H1 (cell line): ENCODE measurements at regions not wholly inside any gene's neighbourhood (a gene's known extent, or its start where the extent isn't known, plus 50 kb on each side); places are given as distances from the start of the nearest gene placed in this dataset.

ENCODE experiments used
- CTCF ChIA-PET: fragments of 300-600 bp; sonication (Branson Sonifier 250); formaldehyde crosslinking; loops from one replicate; lab custom pipeline; 2021; ENCODE audit not compliant: partially characterized antibody; lab: Charles Lee
- POLR2A ChIA-PET: fragments of 300-600 bp; sonication (Branson Sonifier 250); formaldehyde crosslinking; loops from one replicate; lab custom pipeline; 2021; ENCODE audit warnings: inconsistent platforms; ENCODE audit not compliant: partially characterized antibody; lab: Charles Lee
- DNase-seq, 2 experiments: peaks; one replicate each; pipeline versions ENCODE4 v3.0.0 to v3.0.0-alpha.2; 2010 to 2022; ENCODE audit warnings: low spot score in 2 of 2, low read depth in 1 of 2, mixed read lengths in 1 of 2
- FAIRE-seq: peaks from 2 replicates; lab custom pipeline; 2011; peaks lifted over from hg19 to GRCh38; lab: Jason Lieb, UNC
- H2AFZ ChIP-seq: 2 replicates; pipeline ENCODE4 v1.8.1; 2012; ENCODE audit warnings: low read length, inconsistent platforms
- H2AK5ac ChIP-seq: 2 replicates; pipeline ENCODE4 v1.6.1; 2013; ENCODE audit warnings: low read depth, low read length
- H2BK120ac ChIP-seq: replicated peaks from 2 replicates; pipeline ENCODE3; 2013; ENCODE audit warnings: low read depth, low read length, inconsistent platforms
- H2BK12ac ChIP-seq: 2 replicates; pipeline ENCODE4 v1.6.1; 2013; ENCODE audit warnings: low read depth, low read length
- H2BK15ac ChIP-seq: 2 replicates; pipeline ENCODE4 v1.6.1; 2013; ENCODE audit warnings: low read length
- H2BK20ac ChIP-seq: 2 replicates; pipeline ENCODE4 v1.6.1; 2013; ENCODE audit warnings: low read length
- H2BK5ac ChIP-seq: 2 replicates; pipeline ENCODE4 v1.6.1; 2013; ENCODE audit warnings: low read depth, low read length
- H3K14ac ChIP-seq: 2 replicates; pipeline ENCODE4 v1.6.1; 2013; ENCODE audit warnings: inconsistent platforms; ENCODE audit not compliant: insufficient read length
- H3K18ac ChIP-seq: 2 replicates; pipeline ENCODE4 v1.6.1; 2013; ENCODE audit warnings: low read length; ENCODE audit errors: extremely low read depth
- H3K23ac ChIP-seq: 2 replicates; pipeline ENCODE4 v1.6.1; 2013; ENCODE audit warnings: inconsistent platforms; ENCODE audit not compliant: insufficient read length
- H3K23me2 ChIP-seq: 2 replicates; pipeline ENCODE4 v1.6.1; 2013; ENCODE audit warnings: low read depth, low read length
- H3K27ac ChIP-seq: 2 replicates; pipeline ENCODE4 v1.6.1; 2011; ENCODE audit warnings: low read depth, low read length, inconsistent platforms
- H3K27me3 ChIP-seq, 4 experiments: replicated peaks in 1 of 4; 1 replicate in 1 of 4; 2 replicates in 3 of 4; pipeline versions ENCODE4 v1.6.1 to v1.8.1; 2011 to 2013; ENCODE audit warnings: low read length in 3 of 4, mild to moderate bottlenecking in 3 of 4, inconsistent platforms in 2 of 4, mixed read lengths in 2 of 4, moderate library complexity in 1 of 4; ENCODE audit not compliant: control insufficient read depth in 3 of 4, insufficient read depth in 3 of 4; ENCODE audit errors: extremely low read depth in 1 of 4
- H3K36me3 ChIP-seq, 4 experiments: 2 replicates each; pipeline versions ENCODE4 v1.6.1 to v1.8.1; 2011 to 2013; ENCODE audit warnings: mild to moderate bottlenecking in 4 of 4, low read length in 3 of 4, moderate library complexity in 2 of 4, control low read depth in 1 of 4, inconsistent platforms in 1 of 4; ENCODE audit not compliant: insufficient read depth in 4 of 4, control insufficient read depth in 2 of 4
- H3K4ac ChIP-seq: replicated peaks from 2 replicates; pipeline ENCODE3; 2013; ENCODE audit warnings: low read length, low read depth, mixed read lengths, inconsistent platforms; ENCODE audit not compliant: insufficient read length
- H3K4me1 ChIP-seq, 4 experiments: replicated peaks in 1 of 4; 1 replicate in 1 of 4; 2 replicates in 3 of 4; pipeline versions ENCODE4 v1.6.1 to v1.8.1; 2011 to 2013; ENCODE audit warnings: low read length in 3 of 4, inconsistent platforms in 2 of 4, mixed read lengths in 1 of 4; ENCODE audit not compliant: insufficient read depth in 4 of 4, control insufficient read depth in 3 of 4
- H3K4me2 ChIP-seq, 2 experiments: 2 replicates each; pipeline versions ENCODE4 v1.6.1 to v1.8.1; 2011 to 2013; ENCODE audit warnings: low read depth in 2 of 2, low read length in 2 of 2, control low read depth in 1 of 2, inconsistent platforms in 1 of 2, mild to moderate bottlenecking in 1 of 2; ENCODE audit not compliant: insufficient read depth in 1 of 2
- H3K4me3 ChIP-seq, 4 experiments: fragments of 200-600, 300-600 bp in 1 of 4; sonication (generic), shearing (Covaris generic), sonication (Bioruptor Twin) in 1 of 4; 2 replicates each; pipeline versions ENCODE4 v1.5.1 to v1.8.1; 2011 to 2016; ENCODE audit warnings: low read length in 4 of 4, low read depth in 3 of 4, control low read depth in 2 of 4, inconsistent platforms in 2 of 4, mild to moderate bottlenecking in 2 of 4, mixed read lengths in 1 of 4, moderate library complexity in 1 of 4; ENCODE audit not compliant: insufficient read depth in 2 of 4; ENCODE audit errors: extremely low read depth in 1 of 4
- H3K56ac ChIP-seq: replicated peaks from 2 replicates; pipeline ENCODE3; 2013; ENCODE audit warnings: low read depth, mild to moderate bottlenecking, mixed read lengths, low read length, inconsistent platforms; ENCODE audit not compliant: insufficient read length
- H3K79me1 ChIP-seq: 2 replicates; pipeline ENCODE4 v1.6.1; 2013; ENCODE audit warnings: low read depth, low read length, control low read depth
- H3K79me2 ChIP-seq, 2 experiments: 2 replicates each; pipeline versions ENCODE4 v1.6.1 to v1.8.1; 2012 to 2013; ENCODE audit warnings: low read length in 2 of 2, mild to moderate bottlenecking in 2 of 2, inconsistent platforms in 1 of 2; ENCODE audit not compliant: insufficient read depth in 2 of 2, control insufficient read depth in 1 of 2
- H3K9ac ChIP-seq, 4 experiments: replicated peaks in 1 of 4; 1 replicate in 1 of 4; 2 replicates in 3 of 4; pipeline versions ENCODE4 v1.6.1 to v1.8.1; 2011 to 2013; ENCODE audit warnings: low read depth in 3 of 4, low read length in 3 of 4, control low read depth in 2 of 4, mild to moderate bottlenecking in 2 of 4, moderate library complexity in 2 of 4, inconsistent platforms in 1 of 4; ENCODE audit errors: extremely low read depth in 1 of 4
- H3K9me3 ChIP-seq, 2 experiments: 2 replicates each; pipeline versions ENCODE4 v1.6.1 to v1.8.1; 2012 to 2013; ENCODE audit warnings: mild to moderate bottlenecking in 2 of 2, moderate library complexity in 2 of 2, control low read depth in 1 of 2, inconsistent platforms in 1 of 2, low read depth in 1 of 2, low read length in 1 of 2, mixed read lengths in 1 of 2; ENCODE audit not compliant: insufficient read depth in 2 of 2
- H4K20me1 ChIP-seq, 2 experiments: replicated peaks in 1 of 2; 2 replicates each; pipeline versions ENCODE3 to v1.8.1; 2011 to 2013; ENCODE audit warnings: inconsistent platforms in 2 of 2, low read length in 2 of 2, mild to moderate bottlenecking in 1 of 2; ENCODE audit not compliant: insufficient read depth in 2 of 2, control insufficient read depth in 1 of 2
- H4K5ac ChIP-seq: 2 replicates; pipeline ENCODE4 v1.6.1; 2013; ENCODE audit warnings: low read length, low read depth, mixed read lengths, inconsistent platforms; ENCODE audit not compliant: insufficient read length
- H4K8ac ChIP-seq: 2 replicates; pipeline ENCODE4 v1.8.0; 2013; ENCODE audit warnings: mild to moderate bottlenecking, moderate library complexity, low read length, inconsistent platforms; ENCODE audit not compliant: insufficient read depth; ENCODE audit errors: extremely low read depth
- H4K91ac ChIP-seq: replicated peaks from 2 replicates; pipeline ENCODE3; 2013; ENCODE audit warnings: low read length, mixed read lengths, inconsistent platforms; ENCODE audit not compliant: insufficient read length
- BACH1 ChIP-seq: IDR thresholded peaks from 2 replicates; pipeline ENCODE4 v1.6.1; 2012; ENCODE audit warnings: low read length, improper control_type of control experiment
- CEBPB ChIP-seq: IDR thresholded peaks from 2 replicates; pipeline ENCODE4 v1.6.1; 2012; ENCODE audit warnings: low read depth, low read length
- GTF2F1 ChIP-seq: IDR thresholded peaks from 2 replicates; pipeline ENCODE4 v1.6.1; 2012; ENCODE audit warnings: low read depth, low read length, improper control_type of control experiment, borderline replicate concordance
- MAFK ChIP-seq: IDR thresholded peaks from 2 replicates; pipeline ENCODE4 v1.6.1; 2012; ENCODE audit warnings: low read depth, mild to moderate bottlenecking, improper control_type of control experiment, low read length
- WGBS, 2 experiments: shearing (Covaris generic) in 1 of 2; methylation state at CpG; one replicate each; pipeline versions ENCODE4 v1.1.6 to v1.1.7; 2013 to 2015; ENCODE audit warnings: low lambda C conversion rate in 2 of 2, mixed read lengths in 2 of 2, inconsistent platforms in 1 of 2, low coverage in 1 of 2, missing lambda C conversion rate in 1 of 2; ENCODE audit not compliant: insufficient replicate concordance in 2 of 2, insufficient coverage in 1 of 2, insufficient read length in 1 of 2; ENCODE audit errors: extremely low coverage in 1 of 2, missing lambda C conversion rate in 1 of 2; 5-methylcytosine and 5-hydroxymethylcytosine counted together

DNA sequence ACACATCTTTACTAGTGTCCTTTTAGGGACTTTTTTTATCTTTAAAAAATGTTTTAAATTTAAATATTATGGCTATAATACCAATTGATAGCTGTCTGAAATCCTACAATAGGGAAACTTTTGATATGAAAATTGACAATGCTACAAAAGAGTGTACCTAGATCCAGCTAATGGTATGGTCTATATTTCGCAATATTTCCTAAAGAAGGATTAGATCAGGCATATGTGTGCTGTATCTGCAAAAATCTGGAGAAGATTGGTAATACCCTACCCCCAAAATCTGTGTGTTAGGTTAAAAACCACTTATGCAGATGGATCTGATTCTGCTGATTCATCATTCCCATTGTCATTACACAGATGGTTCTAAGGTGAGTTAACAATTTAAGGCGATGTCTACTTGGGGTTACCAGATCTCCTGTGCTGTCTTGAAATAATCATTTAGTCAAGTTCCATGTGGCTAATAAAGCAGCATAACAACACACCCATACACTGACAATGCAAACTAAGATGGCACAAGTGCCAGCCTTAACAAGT lies 137.1 kb downstream of the GASK1B start:
- no peak for FAIRE-seq
- Histone ChIP-seq H3K4me3 (no peak overlapping the region), H4K20me1 (no peaks in the 10 kb centered on the region)
- CTCF ChIA-PET = interaction anchor here (1.1 kb wide), 1 partner anchor 23 kb away, joined by 3 read pairs; no protein-coding TSS in a partner anchor
- TF ChIP-seq CEBPB (0 out of 2 replicates have a peak, but pooled peaks have one; percentile 61), BACH1 (peak; percentile 42; the same call in 1 of the 2 replicates), GTF2F1 (no peak), MAFK (peak; percentile 87)
- TF ChIP-seq, all 59 proteins: peak for 3
- Histone ChIP-seq H2AFZ (peak overlapping the region; percentile 70; the same call in 1 of the 2 replicates), H4K5ac (no peak overlapping the region), H2BK5ac (no peak overlapping the region), H3K9ac (no peak overlapping the region), H2BK120ac (no peak overlapping the region), H3K36me3 (no peaks in the 10 kb centered on the region), H4K91ac (no peak overlapping the region), H3K14ac (no peak overlapping the region), H2BK15ac (no peak overlapping the region), H3K4me1 (peaks cover 0 to 3% (median 0%) of the 10 kb centered on the region in 4 experiments; a peak in 2 of 7 replicates), H3K56ac (no peak overlapping the region), H3K9me3 (no peaks in the 10 kb centered on the region), H4K8ac (no peak overlapping the region), H3K23ac (no peak overlapping the region), H3K23me2 (no peaks in the 10 kb centered on the region), H2AK5ac (no peak overlapping the region), H3K27me3 (no peaks in the 10 kb centered on the region), H3K79me1 (no peaks in the 10 kb centered on the region), H2BK20ac (no peak overlapping the region), H3K4ac (no peak overlapping the region), H3K27ac (no peak overlapping the region), H3K4me2 (no peak overlapping the region), H3K79me2 (no peaks in the 10 kb centered on the region), H3K18ac (no peak overlapping the region), H2BK12ac (no peak overlapping the region)
- no peak for DNase-seq
- WGBS, 2 experiments = 92% methylated on average over 2 of the region's 2 CpGs; no CpG with 5 or more reads in 1 of the 2 experiments
- POLR2A ChIA-PET = no interaction called here
